H9 (cell line): ENCODE measurements at regions not wholly inside any gene's neighbourhood (a gene's known extent, or its start where the extent isn't known, plus 50 kb on each side); places are given as distances from the start of the nearest gene placed in this dataset.

ENCODE experiments used
- DNase-seq: peaks from one replicate; pipeline ENCODE4 v3.0.0-alpha.2; 2017
- H2AFZ ChIP-seq: one replicate; pipeline ENCODE4 v1.6.1; 2013; ENCODE audit warnings: mild to moderate bottlenecking, low read length, control low read depth, moderate library complexity
- H2AK5ac ChIP-seq: 2 replicates; pipeline ENCODE4 v1.6.1; 2013; ENCODE audit warnings: low read length, control low read depth, mixed read lengths; ENCODE audit not compliant: insufficient read length
- H2BK120ac ChIP-seq: one replicate; pipeline ENCODE4 v1.6.1; 2013; ENCODE audit warnings: low read depth, mild to moderate bottlenecking, low read length, control low read depth, inconsistent platforms; ENCODE audit not compliant: poor library complexity, severe bottlenecking
- H2BK12ac ChIP-seq: 2 replicates; pipeline ENCODE4 v1.6.1; 2013; ENCODE audit warnings: low read length, control low read depth, mixed read lengths, low read depth; ENCODE audit not compliant: insufficient read length
- H2BK15ac ChIP-seq: 2 replicates; pipeline ENCODE4 v1.6.1; 2013; ENCODE audit warnings: low read depth, low read length, control low read depth
- H2BK20ac ChIP-seq: one replicate; pipeline ENCODE4 v1.6.1; 2013; ENCODE audit warnings: low read depth, mild to moderate bottlenecking, low read length, control low read depth, inconsistent platforms; ENCODE audit not compliant: poor library complexity, severe bottlenecking
- H2BK5ac ChIP-seq: 2 replicates; pipeline ENCODE4 v1.6.1; 2013; ENCODE audit warnings: low read length, control low read depth, mixed read lengths; ENCODE audit not compliant: insufficient read length
- H3K14ac ChIP-seq: 2 replicates; pipeline ENCODE4 v1.6.1; 2013; ENCODE audit warnings: low read length, control low read depth; ENCODE audit not compliant: insufficient read depth
- H3K18ac ChIP-seq: 2 replicates; pipeline ENCODE4 v1.6.1; 2013; ENCODE audit warnings: low read depth, mild to moderate bottlenecking, mixed read lengths, low read length, control low read depth; ENCODE audit not compliant: insufficient read length
- H3K23ac ChIP-seq: 2 replicates; pipeline ENCODE4 v1.6.1; 2013; ENCODE audit warnings: low read length, control low read depth, mixed read lengths, low read depth; ENCODE audit not compliant: insufficient read length
- H3K23me2 ChIP-seq: 2 replicates; pipeline ENCODE4 v1.6.1; 2013; ENCODE audit warnings: low read depth, mild to moderate bottlenecking, mixed read lengths, low read length, control low read depth; ENCODE audit not compliant: insufficient read length, poor library complexity, severe bottlenecking
- H3K27ac ChIP-seq: 2 replicates; pipeline ENCODE4 v1.5.1; 2013; ENCODE audit warnings: low read length, control low read depth, mixed read lengths, low read depth; ENCODE audit not compliant: insufficient read length
- H3K27me3 ChIP-seq: 2 replicates; pipeline ENCODE4 v1.6.1; 2013; ENCODE audit warnings: low read length, control low read depth, inconsistent platforms; ENCODE audit not compliant: insufficient read depth
- H3K4ac ChIP-seq: 2 replicates; pipeline ENCODE4 v1.6.1; 2013; ENCODE audit warnings: low read depth, mild to moderate bottlenecking, control low read depth, inconsistent platforms, low read length, moderate library complexity
- H3K4me1 ChIP-seq: 2 replicates; pipeline ENCODE4 v1.6.1; 2013; ENCODE audit warnings: low read length, control low read depth, inconsistent platforms; ENCODE audit not compliant: insufficient read depth
- H3K4me2 ChIP-seq: 2 replicates; pipeline ENCODE4 v1.6.1; 2013; ENCODE audit warnings: low read length, control low read depth, mixed read lengths; ENCODE audit not compliant: insufficient read length, insufficient read depth
- H3K56ac ChIP-seq: 2 replicates; pipeline ENCODE4 v1.6.1; 2013; ENCODE audit warnings: low read depth, mild to moderate bottlenecking, mixed read lengths, low read length, control low read depth; ENCODE audit not compliant: insufficient read length
- H3K79me1 ChIP-seq: 2 replicates; pipeline ENCODE4 v1.6.1; 2013; ENCODE audit warnings: low read depth, mild to moderate bottlenecking, moderate library complexity, low read length, control low read depth, inconsistent platforms; ENCODE audit not compliant: insufficient read depth, poor library complexity, severe bottlenecking
- H3K79me2 ChIP-seq: 2 replicates; pipeline ENCODE4 v1.6.1; 2013; ENCODE audit warnings: low read length, control low read depth, inconsistent platforms; ENCODE audit not compliant: insufficient read depth
- H3K9ac ChIP-seq: 2 replicates; pipeline ENCODE4 v1.6.1; 2013; ENCODE audit warnings: low read length, control low read depth, mixed read lengths; ENCODE audit not compliant: insufficient read length; ENCODE audit errors: extremely low read depth
- H3K9me3 ChIP-seq: one replicate; pipeline ENCODE4 v1.6.1; 2013; ENCODE audit warnings: low read depth, low read length, inconsistent platforms; ENCODE audit not compliant: control insufficient read depth
- H3T11ph ChIP-seq: one replicate; pipeline ENCODE4 v1.6.1; 2013; ENCODE audit warnings: mild to moderate bottlenecking, low read length, control low read depth, inconsistent platforms
- H4K20me1 ChIP-seq: one replicate; pipeline ENCODE4 v1.6.1; 2013; ENCODE audit not compliant: control insufficient read depth, insufficient read length, insufficient read depth
- H4K5ac ChIP-seq: 2 replicates; pipeline ENCODE4 v1.6.1; 2013; ENCODE audit warnings: low read depth, mild to moderate bottlenecking, mixed read lengths, low read length, control low read depth; ENCODE audit not compliant: insufficient read length
- H4K8ac ChIP-seq: replicated peaks from 2 replicates; pipeline ENCODE4 v1.6.1; 2013; ENCODE audit warnings: low read length, control low read depth, mixed read lengths, low read depth; ENCODE audit not compliant: insufficient read length
- H4K91ac ChIP-seq: 2 replicates; pipeline ENCODE4 v1.6.1; 2013; ENCODE audit warnings: low read depth, mild to moderate bottlenecking, moderate library complexity, mixed read lengths, low read length, control low read depth; ENCODE audit not compliant: insufficient read length
- H3K27ac Mint-ChIP-seq, 3 experiments: 2 replicates in 2 of 3; 3 replicates in 1 of 3; pipeline ENCODE4 v1.8.0; 2020 to 2021; ENCODE audit warnings: mixed read lengths in 3 of 3, mild to moderate bottlenecking in 1 of 3, moderate library complexity in 1 of 3
- H3K27me3 Mint-ChIP-seq: 2 replicates; pipeline ENCODE4 v1.8.0; 2021; ENCODE audit warnings: low read depth, mild to moderate bottlenecking, moderate library complexity, mixed read lengths
- H3K36me3 Mint-ChIP-seq, 3 experiments: 2 replicates in 2 of 3; 3 replicates in 1 of 3; pipeline ENCODE4 v1.8.0; 2020 to 2021; ENCODE audit warnings: low read depth in 3 of 3, mixed read lengths in 3 of 3; ENCODE audit not compliant: insufficient read depth in 1 of 3
- H3K4me1 Mint-ChIP-seq, 2 experiments: 2 replicates each; pipeline ENCODE4 v1.8.0; 2020; ENCODE audit warnings: mixed read lengths in 2 of 2
- H3K4me3 Mint-ChIP-seq, 2 experiments: 2 replicates in 1 of 2; 3 replicates in 1 of 2; pipeline ENCODE4 v1.8.0; 2020 to 2021; ENCODE audit warnings: mild to moderate bottlenecking in 2 of 2, mixed read lengths in 2 of 2, moderate library complexity in 1 of 2
- H3K9me3 Mint-ChIP-seq, 2 experiments: 2 replicates in 1 of 2; 3 replicates in 1 of 2; pipeline ENCODE4 v1.8.0; 2020; ENCODE audit warnings: mild to moderate bottlenecking in 2 of 2, mixed read lengths in 2 of 2, moderate library complexity in 1 of 2
- CTCF ChIP-seq: fragments of 200-600 bp; sonication (generic); conservative IDR thresholded peaks from 3 replicates; pipeline ENCODE4 v1.8.0; 2021; ENCODE audit warnings: antibody characterized with exemption, mild to moderate bottlenecking
- WGBS: extraction: QIAGEN DNeasy Blood & Tissue Kit; methylation state at CpG from one replicate; pipeline ENCODE4 v1.1.7; 2013; ENCODE audit warnings: missing lambda C conversion rate, low lambda C conversion rate, mixed read lengths; ENCODE audit not compliant: insufficient read length; ENCODE audit errors: extremely low coverage; 5-methylcytosine and 5-hydroxymethylcytosine counted together

GRCh38 chr18:34647251-34647650 is 62.8 kb upstream of the DTNA start:
- Mint-ChIP-seq H3K4me3 (no peak overlapping the region), H3K4me1 (peaks cover 17 to 31% of the 10 kb centered on the region in 2 experiments), H3K9me3 (no peaks in the 10 kb centered on the region), H3K27me3 (no peaks in the 10 kb centered on the region), H3K27ac (no peak overlapping the region), H3K36me3 (no peaks in the 10 kb centered on the region; a peak in 1 of 7 replicates)
- Histone ChIP-seq H3K4ac (no peak overlapping the region), H3K27me3 (no peaks in the 10 kb centered on the region), H4K20me1 (no peaks in the 10 kb centered on the region), H3K23ac (no peak overlapping the region), H3K79me1 (no peaks in the 10 kb centered on the region), H2AFZ (no peak overlapping the region), H2BK5ac (no peak overlapping the region), H2BK20ac (no peak overlapping the region), H4K5ac (no peak overlapping the region), H3K9ac (no peak overlapping the region), H2BK120ac (no peak overlapping the region), H3K18ac (no peak overlapping the region), H3K4me2 (no peak overlapping the region), H2BK15ac (no peak overlapping the region), H2AK5ac (no peak overlapping the region), H2BK12ac (no peak overlapping the region), H3K4me1 (peaks cover 8% of the 10 kb centered on the region; the same call in 1 of the 2 replicates), H3T11ph (no peak overlapping the region), H3K27ac (no peak overlapping the region), H4K91ac (no peak overlapping the region), H4K8ac (no peak overlapping the region), H3K56ac (no peak overlapping the region), H3K23me2 (no peaks in the 10 kb centered on the region), H3K9me3 (no peaks in the 10 kb centered on the region), H3K79me2 (no peaks in the 10 kb centered on the region), H3K14ac (no peak overlapping the region)
- DNase-seq = peak; percentile 82
- WGBS = no CpG with 5 or more reads among the region's 4 CpGs
- TF ChIP-seq CTCF = peak; percentile 56; the same call in 2 of the 3 replicates
